WTC11 (cell line): ENCODE measurements at regions not wholly inside any gene's neighbourhood (a gene's known extent, or its start where the extent isn't known, plus 50 kb on each side); places are given as distances from the start of the nearest gene placed in this dataset.

Source experiments
- ATAC-seq: fragments of 200-7000 bp; cut with Tn5 transposase; 2 replicates; pipeline ENCODE4 v1.10.0; 2021; ENCODE audit warnings: mild to moderate bottlenecking, moderate library complexity
- CTCF ChIA-PET: fragments of 300-600 bp; sonication (Branson Sonifier 250); formaldehyde crosslinking; loops from one replicate; lab custom pipeline; 2021; ENCODE audit warnings: antibody characterized with exemption; lab: Charles Lee
- POLR2A ChIA-PET: fragments of 350-600 bp; sonication (Branson Sonifier 250); formaldehyde crosslinking; loops from one replicate; lab custom pipeline; 2021; ENCODE audit warnings: antibody characterized with exemption; lab: Charles Lee
- DNase-seq: peaks from one replicate; pipeline ENCODE4 v3.0.0; 2021; ENCODE audit warnings: low spot score
- H3K27ac Mint-ChIP-seq: 2 replicates; pipeline ENCODE4 v1.8.0; 2021; ENCODE audit warnings: mixed read lengths
- H3K27me3 Mint-ChIP-seq: 2 replicates; pipeline ENCODE4 v1.8.0; 2021; ENCODE audit warnings: low read depth, mild to moderate bottlenecking, moderate library complexity, mixed read lengths
- H3K36me3 Mint-ChIP-seq: 2 replicates; pipeline ENCODE4 v1.8.0; 2021; ENCODE audit warnings: mixed read lengths
- H3K4me1 Mint-ChIP-seq: 2 replicates; pipeline ENCODE4 v1.8.0; 2022; ENCODE audit warnings: mixed read lengths
- H3K4me3 Mint-ChIP-seq: 2 replicates; pipeline ENCODE4 v1.8.0; 2021; ENCODE audit warnings: mild to moderate bottlenecking, moderate library complexity, mixed read lengths
- H3K9me3 Mint-ChIP-seq: 2 replicates; pipeline ENCODE4 v1.8.0; 2021; ENCODE audit warnings: mixed read lengths
- ATF1 ChIP-seq: sonication (generic); formaldehyde crosslinking; IDR thresholded peaks from 2 replicates; pipeline ENCODE4 v1.8.1; 2023; ENCODE audit warnings: mild to moderate bottlenecking, moderate library complexity, missing genetic modification reagents
- EMX1 ChIP-seq: fragments of 250-450 bp; sonication (Bioruptor Pico); IDR thresholded peaks from 2 replicates; pipeline ENCODE4 v1.8.0; 2021; ENCODE audit warnings: mild to moderate bottlenecking
- FOXP1 ChIP-seq: sonication (generic); formaldehyde crosslinking; IDR thresholded peaks from 2 replicates; pipeline ENCODE4 v1.8.0; 2022; ENCODE audit warnings: missing genetic modification reagents, mild to moderate bottlenecking, moderate library complexity, borderline replicate concordance
- FOXP4 ChIP-seq: sonication (generic); formaldehyde crosslinking; IDR thresholded peaks from 2 replicates; pipeline ENCODE4 v1.8.0; 2022; ENCODE audit warnings: mild to moderate bottlenecking, missing genetic modification reagents
- GRHL2 ChIP-seq: fragments of 250-450 bp; sonication (Bioruptor Pico); IDR thresholded peaks from 2 replicates; pipeline ENCODE4 v1.8.0; 2022; ENCODE audit warnings: mild to moderate bottlenecking, moderate library complexity; ENCODE audit not compliant: insufficient replicate concordance, severe bottlenecking
- JUN ChIP-seq: sonication (generic); formaldehyde crosslinking; IDR thresholded peaks from 2 replicates; pipeline ENCODE4 v1.8.0; 2023; ENCODE audit warnings: mild to moderate bottlenecking, missing genetic modification reagents
- NFE2L1 ChIP-seq: sonication (generic); formaldehyde crosslinking; IDR thresholded peaks from 2 replicates; pipeline ENCODE4 v1.8.1; 2023; ENCODE audit warnings: missing genetic modification reagents
- NFYB ChIP-seq: sonication (generic); formaldehyde crosslinking; conservative IDR thresholded peaks from 2 replicates; pipeline ENCODE4 v1.8.0; 2022; ENCODE audit warnings: low read depth, missing genetic modification reagents
- RORB ChIP-seq: fragments of 250-450 bp; sonication (Bioruptor Pico); IDR thresholded peaks from 2 replicates; pipeline ENCODE4 v1.9.0; 2021; ENCODE audit warnings: mild to moderate bottlenecking
- SMAD3 ChIP-seq: sonication (generic); formaldehyde crosslinking; IDR thresholded peaks from 2 replicates; pipeline ENCODE4 v1.8.0; 2022; ENCODE audit warnings: missing genetic modification reagents, mild to moderate bottlenecking, borderline replicate concordance
- SMAD4 ChIP-seq: sonication (generic); formaldehyde crosslinking; IDR thresholded peaks from 2 replicates; pipeline ENCODE4 v1.8.0; 2022; ENCODE audit warnings: mild to moderate bottlenecking, missing genetic modification reagents
- SP1 ChIP-seq: sonication (generic); formaldehyde crosslinking; conservative IDR thresholded peaks from 2 replicates; pipeline ENCODE4 v1.8.1; 2022; ENCODE audit warnings: missing genetic modification reagents
- ZNF219 ChIP-seq: sonication (generic); formaldehyde crosslinking; IDR thresholded peaks from 2 replicates; pipeline ENCODE4 v1.8.0; 2023; ENCODE audit warnings: missing genetic modification reagents, mild to moderate bottlenecking, borderline replicate concordance
- ZNF263 ChIP-seq: sonication (generic); formaldehyde crosslinking; IDR thresholded peaks from 2 replicates; pipeline ENCODE4 v1.8.1; 2022; ENCODE audit warnings: low read depth, mild to moderate bottlenecking, moderate library complexity, missing genetic modification reagents
- ZNF532 ChIP-seq: fragments of 250-450 bp; sonication (Bioruptor Pico); IDR thresholded peaks from 2 replicates; pipeline ENCODE4 v1.9.0; 2021; ENCODE audit warnings: mild to moderate bottlenecking, borderline replicate concordance
- TF ChIP-seq, protein P1 (sequence below): sonication (generic); formaldehyde crosslinking; conservative IDR thresholded peaks from 2 replicates; pipeline ENCODE4 v1.8.1; 2023; ENCODE audit warnings: mild to moderate bottlenecking, low read depth, missing genetic modification reagents, moderate library complexity
- TF ChIP-seq, protein P2 (sequence below): sonication (generic); formaldehyde crosslinking; IDR thresholded peaks from 2 replicates; pipeline ENCODE4 v1.8.0; 2023; ENCODE audit warnings: missing genetic modification reagents, mild to moderate bottlenecking, borderline replicate concordance
- TF ChIP-seq, protein P3 (sequence below): sonication (generic); formaldehyde crosslinking; IDR thresholded peaks from 2 replicates; pipeline ENCODE4 v1.8.1; 2023; ENCODE audit warnings: mild to moderate bottlenecking, missing genetic modification reagents, moderate library complexity
- TF ChIP-seq, protein P4 (sequence below): sonication (generic); formaldehyde crosslinking; IDR thresholded peaks from 2 replicates; pipeline ENCODE4 v1.8.1; 2022; ENCODE audit warnings: mild to moderate bottlenecking, missing genetic modification reagents, moderate library complexity, borderline replicate concordance

- TF ChIP-seq, protein P1, sequence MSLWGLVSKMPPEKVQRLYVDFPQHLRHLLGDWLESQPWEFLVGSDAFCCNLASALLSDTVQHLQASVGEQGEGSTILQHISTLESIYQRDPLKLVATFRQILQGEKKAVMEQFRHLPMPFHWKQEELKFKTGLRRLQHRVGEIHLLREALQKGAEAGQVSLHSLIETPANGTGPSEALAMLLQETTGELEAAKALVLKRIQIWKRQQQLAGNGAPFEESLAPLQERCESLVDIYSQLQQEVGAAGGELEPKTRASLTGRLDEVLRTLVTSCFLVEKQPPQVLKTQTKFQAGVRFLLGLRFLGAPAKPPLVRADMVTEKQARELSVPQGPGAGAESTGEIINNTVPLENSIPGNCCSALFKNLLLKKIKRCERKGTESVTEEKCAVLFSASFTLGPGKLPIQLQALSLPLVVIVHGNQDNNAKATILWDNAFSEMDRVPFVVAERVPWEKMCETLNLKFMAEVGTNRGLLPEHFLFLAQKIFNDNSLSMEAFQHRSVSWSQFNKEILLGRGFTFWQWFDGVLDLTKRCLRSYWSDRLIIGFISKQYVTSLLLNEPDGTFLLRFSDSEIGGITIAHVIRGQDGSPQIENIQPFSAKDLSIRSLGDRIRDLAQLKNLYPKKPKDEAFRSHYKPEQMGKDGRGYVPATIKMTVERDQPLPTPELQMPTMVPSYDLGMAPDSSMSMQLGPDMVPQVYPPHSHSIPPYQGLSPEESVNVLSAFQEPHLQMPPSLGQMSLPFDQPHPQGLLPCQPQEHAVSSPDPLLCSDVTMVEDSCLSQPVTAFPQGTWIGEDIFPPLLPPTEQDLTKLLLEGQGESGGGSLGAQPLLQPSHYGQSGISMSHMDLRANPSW (CRISPR knock-in tag): no peak
These were observed 388.7 kb downstream of the CETN3 start (continued) for GRCh38 chr5:90020575-90021538.

GRCh38 chr5:90017239-90017638 is 392.3 kb downstream of the CETN3 start:
- no peak overlapping the region for H3K4me3 Mint-ChIP-seq
- DNase-seq (no peak), ATAC-seq (no peak)
- H3K27me3 Mint-ChIP-seq: no peaks in the 10 kb centered on the region
- CTCF ChIA-PET: no interaction called here
- H3K4me1 Mint-ChIP-seq: peaks cover 37% of the 10 kb centered on the region
- POLR2A ChIA-PET: no interaction called here
- peak overlapping the region; percentile 43; the same call in 1 of the 2 replicates for H3K27ac Mint-ChIP-seq
- no peaks in the 10 kb centered on the region for H3K36me3 Mint-ChIP-seq
- H3K9me3 Mint-ChIP-seq: no peaks in the 10 kb centered on the region
- no peak for TF ChIP-seq ATF1 (CRISPR knock-in tag)
- TF ChIP-seq SP1: no peak
- TF ChIP-seq ZNF532 (CRISPR knock-in tag): no peak
- TF ChIP-seq EMX1 (CRISPR knock-in tag): no peak
- TF ChIP-seq SMAD4 (CRISPR knock-in tag): no peak
- no peak for TF ChIP-seq RORB (CRISPR knock-in tag)
- no peak for TF ChIP-seq ZNF263
- no peak for TF ChIP-seq SMAD3
- no peak for TF ChIP-seq JUN (CRISPR knock-in tag)
- no peak for TF ChIP-seq FOXP1 (CRISPR knock-in tag)
- TF ChIP-seq NFYB (CRISPR knock-in tag): no peak
- TF ChIP-seq, protein P2, sequence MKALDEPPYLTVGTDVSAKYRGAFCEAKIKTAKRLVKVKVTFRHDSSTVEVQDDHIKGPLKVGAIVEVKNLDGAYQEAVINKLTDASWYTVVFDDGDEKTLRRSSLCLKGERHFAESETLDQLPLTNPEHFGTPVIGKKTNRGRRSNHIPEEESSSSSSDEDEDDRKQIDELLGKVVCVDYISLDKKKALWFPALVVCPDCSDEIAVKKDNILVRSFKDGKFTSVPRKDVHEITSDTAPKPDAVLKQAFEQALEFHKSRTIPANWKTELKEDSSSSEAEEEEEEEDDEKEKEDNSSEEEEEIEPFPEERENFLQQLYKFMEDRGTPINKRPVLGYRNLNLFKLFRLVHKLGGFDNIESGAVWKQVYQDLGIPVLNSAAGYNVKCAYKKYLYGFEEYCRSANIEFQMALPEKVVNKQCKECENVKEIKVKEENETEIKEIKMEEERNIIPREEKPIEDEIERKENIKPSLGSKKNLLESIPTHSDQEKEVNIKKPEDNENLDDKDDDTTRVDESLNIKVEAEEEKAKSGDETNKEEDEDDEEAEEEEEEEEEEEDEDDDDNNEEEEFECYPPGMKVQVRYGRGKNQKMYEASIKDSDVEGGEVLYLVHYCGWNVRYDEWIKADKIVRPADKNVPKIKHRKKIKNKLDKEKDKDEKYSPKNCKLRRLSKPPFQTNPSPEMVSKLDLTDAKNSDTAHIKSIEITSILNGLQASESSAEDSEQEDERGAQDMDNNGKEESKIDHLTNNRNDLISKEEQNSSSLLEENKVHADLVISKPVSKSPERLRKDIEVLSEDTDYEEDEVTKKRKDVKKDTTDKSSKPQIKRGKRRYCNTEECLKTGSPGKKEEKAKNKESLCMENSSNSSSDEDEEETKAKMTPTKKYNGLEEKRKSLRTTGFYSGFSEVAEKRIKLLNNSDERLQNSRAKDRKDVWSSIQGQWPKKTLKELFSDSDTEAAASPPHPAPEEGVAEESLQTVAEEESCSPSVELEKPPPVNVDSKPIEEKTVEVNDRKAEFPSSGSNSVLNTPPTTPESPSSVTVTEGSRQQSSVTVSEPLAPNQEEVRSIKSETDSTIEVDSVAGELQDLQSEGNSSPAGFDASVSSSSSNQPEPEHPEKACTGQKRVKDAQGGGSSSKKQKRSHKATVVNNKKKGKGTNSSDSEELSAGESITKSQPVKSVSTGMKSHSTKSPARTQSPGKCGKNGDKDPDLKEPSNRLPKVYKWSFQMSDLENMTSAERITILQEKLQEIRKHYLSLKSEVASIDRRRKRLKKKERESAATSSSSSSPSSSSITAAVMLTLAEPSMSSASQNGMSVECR: no peak
- TF ChIP-seq ZNF219 (CRISPR knock-in tag): no peak
- TF ChIP-seq, protein P3, sequence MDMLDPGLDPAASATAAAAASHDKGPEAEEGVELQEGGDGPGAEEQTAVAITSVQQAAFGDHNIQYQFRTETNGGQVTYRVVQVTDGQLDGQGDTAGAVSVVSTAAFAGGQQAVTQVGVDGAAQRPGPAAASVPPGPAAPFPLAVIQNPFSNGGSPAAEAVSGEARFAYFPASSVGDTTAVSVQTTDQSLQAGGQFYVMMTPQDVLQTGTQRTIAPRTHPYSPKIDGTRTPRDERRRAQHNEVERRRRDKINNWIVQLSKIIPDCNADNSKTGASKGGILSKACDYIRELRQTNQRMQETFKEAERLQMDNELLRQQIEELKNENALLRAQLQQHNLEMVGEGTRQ (CRISPR knock-in tag): no peak
- no peak for TF ChIP-seq NFE2L1 (CRISPR knock-in tag)
- TF ChIP-seq GRHL2 (CRISPR knock-in tag): no peak
- TF ChIP-seq FOXP4 (CRISPR knock-in tag): no peak
- TF ChIP-seq, protein P4, sequence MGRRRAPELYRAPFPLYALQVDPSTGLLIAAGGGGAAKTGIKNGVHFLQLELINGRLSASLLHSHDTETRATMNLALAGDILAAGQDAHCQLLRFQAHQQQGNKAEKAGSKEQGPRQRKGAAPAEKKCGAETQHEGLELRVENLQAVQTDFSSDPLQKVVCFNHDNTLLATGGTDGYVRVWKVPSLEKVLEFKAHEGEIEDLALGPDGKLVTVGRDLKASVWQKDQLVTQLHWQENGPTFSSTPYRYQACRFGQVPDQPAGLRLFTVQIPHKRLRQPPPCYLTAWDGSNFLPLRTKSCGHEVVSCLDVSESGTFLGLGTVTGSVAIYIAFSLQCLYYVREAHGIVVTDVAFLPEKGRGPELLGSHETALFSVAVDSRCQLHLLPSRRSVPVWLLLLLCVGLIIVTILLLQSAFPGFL (CRISPR knock-in tag): no peak
